COLO668 (cell line): ENCODE measurements at regions not wholly inside any gene's neighbourhood (a gene's known extent, or its start where the extent isn't known, plus 50 kb on each side); places are given as distances from the start of the nearest gene placed in this dataset.
A peak's percentile ranks its signal among the peaks of the same experiment; 100 is the strongest.
"Not testable (repeated sequence)": the region's sequence is repeated elsewhere in the genome, so short reads cannot be mapped to it uniquely, and the experiment has no call there.

Experiments
- DNase-seq: peaks from one replicate; lab custom pipeline; 2025; ENCODE audit not compliant: unreplicated experiment; lab: John Stamatoyannopoulos, UW

GRCh38 chr4:66750273-66750672, 795.0 kb downstream of the CENPC start:
- no peak for DNase-seq

- not testable (repeated sequence) for DNase-seq
These were observed 798.4 kb downstream of the CENPC start for GRCh38 chr4:66746918-66747317.

- DNase-seq = no peak
These were observed 804.2 kb downstream of the CENPC start for GRCh38 chr4:66741081-66741480.

- DNase-seq = no peak
These were observed 808.7 kb downstream of the CENPC start for GRCh38 chr4:66736606-66737005.

GRCh38 chr4:66728280-66728679, 817.0 kb downstream of the CENPC start:
- no peak for DNase-seq

GRCh38 chr4:66712301-66712921, 832.9 kb downstream of the CENPC start:
- DNase-seq = not testable (repeated sequence)

GRCh38 chr4:66704243-66704642, 841.1 kb downstream of the CENPC start:
- DNase-seq = no peak

GRCh38 chr4:66694739-66695138, 850.6 kb downstream of the CENPC start:
- DNase-seq = peak; percentile 27

GRCh38 chr4:66693694-66694093, 851.6 kb downstream of the CENPC start:
- DNase-seq = no peak

- DNase-seq = no peak
These were observed 854.2 kb downstream of the CENPC start for GRCh38 chr4:66691101-66691500.

GRCh38 chr4:66688674-66689073, 856.6 kb downstream of the CENPC start:
- DNase-seq = no peak

GRCh38 chr4:66687459-66687858, 857.8 kb downstream of the CENPC start:
- no peak for DNase-seq

- DNase-seq = no peak
These were observed 863.3 kb downstream of the CENPC start for GRCh38 chr4:66681962-66682361.

- no peak for DNase-seq
These were observed 878.1 kb downstream of the CENPC start for GRCh38 chr4:66667249-66667648.

GRCh38 chr4:66662620-66663019, 882.7 kb downstream of the CENPC start:
- DNase-seq = no peak

GRCh38 chr4:66658809-66659208, 886.5 kb downstream of the CENPC start:
- DNase-seq = no peak

- no peak for DNase-seq
These were observed 889.8 kb downstream of the CENPC start for GRCh38 chr4:66655505-66655904.

GRCh38 chr4:66653937-66654336, 891.4 kb downstream of the CENPC start:
- no peak for DNase-seq

- DNase-seq = no peak
These were observed 896.1 kb downstream of the CENPC start for GRCh38 chr4:66649236-66649635.

GRCh38 chr4:66647926-66648325, 897.4 kb downstream of the CENPC start:
- no peak for DNase-seq

GRCh38 chr4:66647476-66647875, 897.8 kb downstream of the CENPC start:
- no peak for DNase-seq

GRCh38 chr4:66640233-66640990, 904.9 kb downstream of the CENPC start:
- DNase-seq = no peak

- no peak for DNase-seq
These were observed 905.9 kb downstream of the CENPC start for GRCh38 chr4:66639361-66639760.
